A549 (cell line): ENCODE measurements at regions not wholly inside any gene's neighbourhood (a gene's known extent, or its start where the extent isn't known, plus 50 kb on each side); places are given as distances from the start of the nearest gene placed in this dataset.

Experiments
- ATAC-seq, 2 experiments: fragments of 200-7000 bp in 1 of 2; fragments of >200 bp in 1 of 2; cut with Nextera tagmentation in 1 of 2; cut with Tn5 transposase in 1 of 2; 3 replicates each; pipeline versions ENCODE4 v1.8.0 to v1.9.1; 2018 to 2020; ENCODE audit warnings: mild to moderate bottlenecking in 1 of 2, moderate library complexity in 1 of 2
- CTCF ChIA-PET: fragments of 300-600 bp; sonication (Branson Sonifier 250); formaldehyde crosslinking; extraction: SDS; loops from one replicate; lab custom pipeline; 2021; ENCODE audit warnings: antibody characterized with exemption, inconsistent platforms; lab: Yijun Ruan, JAX
- POLR2A ChIA-PET: fragments of 350-600 bp; formaldehyde crosslinking; extraction: SDS; loops from one replicate; lab custom pipeline; 2021; ENCODE audit warnings: antibody characterized with exemption, inconsistent platforms; lab: Yijun Ruan, JAX
- DNase-seq, 2 experiments: peaks; one replicate each; pipeline versions ENCODE4 v3.0.0 to v3.0.0-alpha.2; 2011 to 2016; ENCODE audit warnings: low read depth in 1 of 2, low spot score in 1 of 2
- FAIRE-seq: peaks from 2 replicates; lab custom pipeline; 2011; peaks lifted over from hg19 to GRCh38; lab: Jason Lieb, UNC
- H3K27ac ChIP-seq, 2 experiments: fragments of >200 bp; sonication (Bioruptor Twin); formaldehyde crosslinking; 3 replicates each; pipeline ENCODE4 v1.5.1; 2016 to 2017
- H3K4me1 ChIP-seq: fragments of >200 bp; sonication (Bioruptor Twin); formaldehyde crosslinking; 3 replicates; pipeline ENCODE4 v1.6.1; 2016
- H3K4me2 ChIP-seq: fragments of >200 bp; sonication (Bioruptor Twin); formaldehyde crosslinking; 3 replicates; pipeline ENCODE4 v1.6.1; 2016
- H3K4me3 ChIP-seq: fragments of >200 bp; sonication (Bioruptor Twin); formaldehyde crosslinking; 3 replicates; pipeline ENCODE4 v1.5.1; 2016
- H3K9me3 ChIP-seq: fragments of >200 bp; sonication (Bioruptor Twin); formaldehyde crosslinking; 3 replicates; pipeline ENCODE4 v1.6.1; 2016
- BHLHE40 ChIP-seq: IDR thresholded peaks from 2 replicates; pipeline ENCODE4 v1.6.1; 2012; ENCODE audit warnings: low read depth, low read length, inconsistent platforms
- CHD2 ChIP-seq: fragments of 150-350 bp; IDR thresholded peaks from 2 replicates; pipeline ENCODE4 v1.6.1; 2014; ENCODE audit warnings: low read length; ENCODE audit not compliant: partially characterized antibody
- CHD4 ChIP-seq: fragments of 200-600 bp; sonication (generic); IDR thresholded peaks from 2 replicates; pipeline ENCODE4 v1.6.1; 2016; ENCODE audit warnings: antibody characterized with exemption, mild to moderate bottlenecking, borderline replicate concordance
- EHF ChIP-seq: fragments of 250-450 bp; sonication (Bioruptor Pico); IDR thresholded peaks from 2 replicates; pipeline ENCODE4 v1.5.0; 2020; ENCODE audit warnings: mild to moderate bottlenecking
- EHMT2 ChIP-seq: fragments of 200-600 bp; sonication (generic); IDR thresholded peaks from 2 replicates; pipeline ENCODE4 v1.6.1; 2016; ENCODE audit warnings: antibody characterized with exemption, low read depth, mild to moderate bottlenecking, moderate library complexity
- EP300 ChIP-seq, 2 experiments: fragments of >200 bp; sonication (Bioruptor Twin); formaldehyde crosslinking; IDR thresholded peaks; 2 replicates in 1 of 2; 3 replicates in 1 of 2; pipeline ENCODE4 v1.6.1; 2016 to 2017
- ESRRA ChIP-seq: fragments of 150-350 bp; IDR thresholded peaks from 2 replicates; pipeline ENCODE4 v1.6.1; 2014; ENCODE audit warnings: mild to moderate bottlenecking, low read length, borderline replicate concordance
- FOSB ChIP-seq: fragments of 250-450 bp; sonication (Bioruptor Pico); IDR thresholded peaks from 2 replicates; pipeline ENCODE4 v1.5.0; 2020; ENCODE audit warnings: mild to moderate bottlenecking, moderate library complexity
- GATA3 ChIP-seq: IDR thresholded peaks from 2 replicates; pipeline ENCODE4 v1.6.1; 2012; ENCODE audit warnings: borderline replicate concordance
- HEYL ChIP-seq: fragments of 250-450 bp; sonication (Bioruptor Pico); IDR thresholded peaks from 2 replicates; pipeline ENCODE4 v1.8.0; 2021; ENCODE audit warnings: mild to moderate bottlenecking, moderate library complexity
- HOXB13 ChIP-seq: fragments of 250-450 bp; sonication (Bioruptor Pico); IDR thresholded peaks from 2 replicates; pipeline ENCODE4 v1.5.0; 2020; ENCODE audit warnings: low read depth, mild to moderate bottlenecking, moderate library complexity
- HOXB5 ChIP-seq: fragments of 250-450 bp; sonication (Bioruptor Pico); IDR thresholded peaks from 2 replicates; pipeline ENCODE4 v1.5.0; 2020; ENCODE audit warnings: mild to moderate bottlenecking, moderate library complexity
- JUN ChIP-seq, 2 experiments: fragments of >200 bp; sonication (Bioruptor Twin); formaldehyde crosslinking; IDR thresholded peaks; 2 replicates in 1 of 2; 3 replicates in 1 of 2; pipeline ENCODE4 v1.6.1; 2016 to 2017
- MAFK ChIP-seq: fragments of 450-650 bp; IDR thresholded peaks from 2 replicates; pipeline ENCODE4 v1.6.1; 2014; ENCODE audit not compliant: partially characterized antibody
- NPAS2 ChIP-seq: fragments of 250-450 bp; sonication (Bioruptor Pico); IDR thresholded peaks from 2 replicates; pipeline ENCODE4 v1.8.0; 2022; ENCODE audit warnings: mild to moderate bottlenecking, moderate library complexity, borderline replicate concordance
- RCOR1 ChIP-seq: fragments of 150-350 bp; IDR thresholded peaks from 2 replicates; pipeline ENCODE4 v1.6.1; 2014; ENCODE audit warnings: antibody characterized with exemption, low read length, low read depth
- SMC3 ChIP-seq: fragments of >200 bp; sonication (Bioruptor Twin); formaldehyde crosslinking; IDR thresholded peaks from 3 replicates; pipeline ENCODE4 v1.6.1; 2018; ENCODE audit warnings: inconsistent platforms
- SREBF2 ChIP-seq: fragments of 450-650 bp; IDR thresholded peaks from 2 replicates; pipeline ENCODE4 v1.6.1; 2014; ENCODE audit warnings: mild to moderate bottlenecking, moderate library complexity
- TP53 ChIP-seq: fragments of 250-450 bp; sonication (Bioruptor Pico); IDR thresholded peaks from 2 replicates; pipeline ENCODE4 v1.5.0; 2021; ENCODE audit warnings: mild to moderate bottlenecking, moderate library complexity
- ZC3H11A ChIP-seq: fragments of 450-650 bp; IDR thresholded peaks from 2 replicates; pipeline ENCODE4 v1.6.1; 2014; ENCODE audit warnings: antibody characterized with exemption, mild to moderate bottlenecking
- ZFP36 ChIP-seq: fragments of 450-650 bp; IDR thresholded peaks from 2 replicates; pipeline ENCODE4 v1.6.1; 2014; ENCODE audit warnings: borderline replicate concordance; ENCODE audit not compliant: partially characterized antibody
- ZNF302 ChIP-seq: fragments of 250-450 bp; sonication (Bioruptor Pico); IDR thresholded peaks from 2 replicates; pipeline ENCODE4 v1.9.0; 2021; ENCODE audit warnings: inconsistent platforms, mild to moderate bottlenecking, moderate library complexity
- WGBS: methylation state at CpG from one replicate; pipeline ENCODE4 v1.1.6; 2017; ENCODE audit errors: missing lambda C conversion rate; 5-methylcytosine and 5-hydroxymethylcytosine counted together
- TF ChIP-seq, protein P1 (sequence below): fragments of 150-350 bp; IDR thresholded peaks from 2 replicates; pipeline ENCODE4 v1.6.1; 2014; ENCODE audit warnings: low read depth, mild to moderate bottlenecking, low read length
- TF ChIP-seq, protein P2 (sequence below): IDR thresholded peaks from 2 replicates; pipeline ENCODE4 v1.6.1; 2012; ENCODE audit warnings: low read depth, borderline replicate concordance
- TF ChIP-seq, protein P3 (sequence below): fragments of 250-450 bp; sonication (Bioruptor Pico); IDR thresholded peaks from 2 replicates; pipeline ENCODE4 v1.5.0; 2021; ENCODE audit warnings: mild to moderate bottlenecking, moderate library complexity, borderline replicate concordance

DNA sequence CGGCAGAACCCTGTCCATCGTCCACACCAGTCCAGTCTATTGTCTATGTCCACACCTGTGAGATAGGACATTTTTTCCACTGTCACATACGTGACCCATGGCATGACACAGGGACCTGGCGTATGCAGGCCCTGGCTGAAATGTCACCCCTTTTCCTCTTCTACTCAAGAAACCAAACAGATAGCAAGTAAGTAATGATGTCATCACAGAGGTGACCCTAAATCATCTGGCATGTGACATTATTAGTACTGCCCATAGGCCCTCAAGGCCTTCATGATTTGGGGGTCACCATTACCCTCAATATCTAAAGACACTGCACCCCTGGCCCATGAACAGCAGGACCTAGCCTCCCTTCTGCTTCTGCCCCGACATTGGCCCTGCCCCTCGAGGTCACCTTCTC is 88.3 kb downstream of the LHX2 start:
- H3K9me3 ChIP-seq, result no peaks in the 10 kb centered on the region
- DNase-seq, result no peak
- no peak overlapping the region for H3K27ac ChIP-seq
- ChIA-PET CTCF (interaction anchor here (1.0 kb wide), 1 partner anchor 27 kb away, joined by 4 read pairs; no protein-coding TSS in a partner anchor), POLR2A (no interaction called here)
- ATAC-seq, result no peak
- no peaks in the 10 kb centered on the region for H3K4me1 ChIP-seq
- no peak for FAIRE-seq
- no peak for TF ChIP-seq HOXB5 (CRISPR knock-in tag)
- TF ChIP-seq ESRRA, result no peak
- no peak for TF ChIP-seq ZNF302
- no peak for TF ChIP-seq NPAS2 (CRISPR knock-in tag)
- no peak for TF ChIP-seq CHD4
- no peak for TF ChIP-seq HEYL (CRISPR knock-in tag)
- TF ChIP-seq, protein P1, sequence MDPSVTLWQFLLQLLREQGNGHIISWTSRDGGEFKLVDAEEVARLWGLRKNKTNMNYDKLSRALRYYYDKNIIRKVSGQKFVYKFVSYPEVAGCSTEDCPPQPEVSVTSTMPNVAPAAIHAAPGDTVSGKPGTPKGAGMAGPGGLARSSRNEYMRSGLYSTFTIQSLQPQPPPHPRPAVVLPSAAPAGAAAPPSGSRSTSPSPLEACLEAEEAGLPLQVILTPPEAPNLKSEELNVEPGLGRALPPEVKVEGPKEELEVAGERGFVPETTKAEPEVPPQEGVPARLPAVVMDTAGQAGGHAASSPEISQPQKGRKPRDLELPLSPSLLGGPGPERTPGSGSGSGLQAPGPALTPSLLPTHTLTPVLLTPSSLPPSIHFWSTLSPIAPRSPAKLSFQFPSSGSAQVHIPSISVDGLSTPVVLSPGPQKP, result no peak
- no peak for TF ChIP-seq EHMT2
- no peak for TF ChIP-seq JUN (IDR thresholded peaks at IDR 0.05)
- TF ChIP-seq RCOR1, result no peak
- TF ChIP-seq BHLHE40, result no peak
- no peak for TF ChIP-seq FOSB (CRISPR knock-in tag)
- TF ChIP-seq ZFP36, result no peak
- TF ChIP-seq, protein P2, sequence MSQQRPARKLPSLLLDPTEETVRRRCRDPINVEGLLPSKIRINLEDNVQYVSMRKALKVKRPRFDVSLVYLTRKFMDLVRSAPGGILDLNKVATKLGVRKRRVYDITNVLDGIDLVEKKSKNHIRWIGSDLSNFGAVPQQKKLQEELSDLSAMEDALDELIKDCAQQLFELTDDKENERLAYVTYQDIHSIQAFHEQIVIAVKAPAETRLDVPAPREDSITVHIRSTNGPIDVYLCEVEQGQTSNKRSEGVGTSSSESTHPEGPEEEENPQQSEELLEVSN, result no peak
- TF ChIP-seq EHF (CRISPR knock-in tag), result no peak
- TF ChIP-seq ZC3H11A, result no peak
- no peak for TF ChIP-seq SREBF2
- H3K4me3 ChIP-seq, result no peak overlapping the region
- H3K4me2 ChIP-seq, result no peak overlapping the region
- WGBS, result 53% methylated on average over 6 of the region's 6 CpGs

DNA sequence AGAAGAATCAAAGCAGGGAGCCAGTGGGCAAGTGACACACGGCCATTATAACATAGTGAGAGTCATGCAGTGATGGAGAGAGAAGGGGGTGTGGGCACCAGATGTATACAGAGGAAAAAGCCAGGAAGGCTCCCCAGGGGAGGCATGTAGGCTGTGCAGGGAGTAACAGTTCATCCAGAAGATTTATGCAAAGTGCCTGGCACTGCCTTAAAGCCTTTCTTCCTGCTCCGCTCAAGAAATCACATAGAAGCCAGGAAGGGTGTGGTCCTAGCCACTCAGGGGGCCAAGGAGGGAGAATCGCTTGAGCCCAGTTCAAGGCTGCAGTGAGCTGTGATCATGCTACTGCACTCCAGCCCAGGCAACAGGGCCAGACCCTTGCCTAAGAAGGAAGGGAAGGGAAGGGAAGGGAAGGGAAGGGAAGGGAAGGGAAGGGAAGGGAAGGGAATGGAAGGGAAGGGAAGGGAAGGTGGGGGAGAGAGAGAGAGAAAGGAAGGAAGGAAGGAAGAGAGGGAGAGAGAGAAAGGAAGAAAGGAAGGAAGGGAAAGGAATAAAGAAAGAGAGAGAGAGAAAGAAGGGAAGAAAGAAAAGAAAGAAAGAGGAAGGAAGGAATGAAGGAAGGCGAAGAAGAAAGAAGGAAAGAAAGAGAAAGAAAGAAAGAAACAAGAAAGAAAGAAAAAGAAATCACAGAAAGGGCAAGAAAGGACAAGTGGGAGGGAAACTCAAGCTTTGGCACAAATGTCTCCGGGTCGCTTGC is 89.8 kb downstream of the LHX2 start:
- Histone ChIP-seq H3K4me3 (no peak overlapping the region), H3K4me2 (no peak overlapping the region), H3K9me3 (no peaks in the 10 kb centered on the region), H3K4me1 (no peaks in the 10 kb centered on the region), H3K27ac (no peak overlapping the region)
- ChIA-PET CTCF (interaction anchor here (0.6 to 1.4 kb wide), 2 partner anchors 26 to 558 kb away, joined by 3 to 4 read pairs; no protein-coding TSS in a partner anchor), POLR2A (no interaction called here)
- TF ChIP-seq SMC3 (no peak), EP300 (IDR thresholded peaks at IDR 0.05) (no peak), HOXB13 (CRISPR knock-in tag) (no peak), CHD2 (no peak), TP53 (CRISPR knock-in tag) (no peak), MAFK (no peak), GATA3 (no peak)
- TF ChIP-seq, protein P3, sequence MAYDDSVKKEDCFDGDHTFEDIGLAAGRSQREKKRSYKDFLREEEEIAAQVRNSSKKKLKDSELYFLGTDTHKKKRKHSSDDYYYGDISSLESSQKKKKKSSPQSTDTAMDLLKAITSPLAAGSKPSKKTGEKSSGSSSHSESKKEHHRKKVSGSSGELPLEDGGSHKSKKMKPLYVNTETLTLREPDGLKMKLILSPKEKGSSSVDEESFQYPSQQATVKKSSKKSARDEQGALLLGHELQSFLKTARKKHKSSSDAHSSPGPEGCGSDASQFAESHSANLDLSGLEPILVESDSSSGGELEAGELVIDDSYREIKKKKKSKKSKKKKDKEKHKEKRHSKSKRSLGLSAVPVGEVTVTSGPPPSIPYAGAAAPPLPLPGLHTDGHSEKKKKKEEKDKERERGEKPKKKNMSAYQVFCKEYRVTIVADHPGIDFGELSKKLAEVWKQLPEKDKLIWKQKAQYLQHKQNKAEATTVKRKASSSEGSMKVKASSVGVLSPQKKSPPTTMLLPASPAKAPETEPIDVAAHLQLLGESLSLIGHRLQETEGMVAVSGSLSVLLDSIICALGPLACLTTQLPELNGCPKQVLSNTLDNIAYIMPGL, result no peak
- TF ChIP-seq, protein P2, result no peak
- 68% methylated on average over 6 of the region's 6 CpGs for WGBS
- DNase-seq (no peak), ATAC-seq (no peak), FAIRE-seq (no peak)
